H9 (cell line): ENCODE measurements at regions not wholly inside any gene's neighbourhood (a gene's known extent, or its start where the extent isn't known, plus 50 kb on each side); places are given as distances from the start of the nearest gene placed in this dataset.

Source experiments
- DNase-seq: peaks from one replicate; pipeline ENCODE4 v3.0.0-alpha.2; 2017
- H2AFZ ChIP-seq: one replicate; pipeline ENCODE4 v1.6.1; 2013; ENCODE audit warnings: mild to moderate bottlenecking, low read length, control low read depth, moderate library complexity
- H2AK5ac ChIP-seq: 2 replicates; pipeline ENCODE4 v1.6.1; 2013; ENCODE audit warnings: low read length, control low read depth, mixed read lengths; ENCODE audit not compliant: insufficient read length
- H2BK120ac ChIP-seq: one replicate; pipeline ENCODE4 v1.6.1; 2013; ENCODE audit warnings: low read depth, mild to moderate bottlenecking, low read length, control low read depth, inconsistent platforms; ENCODE audit not compliant: poor library complexity, severe bottlenecking
- H2BK12ac ChIP-seq: 2 replicates; pipeline ENCODE4 v1.6.1; 2013; ENCODE audit warnings: low read length, control low read depth, mixed read lengths, low read depth; ENCODE audit not compliant: insufficient read length
- H2BK15ac ChIP-seq: 2 replicates; pipeline ENCODE4 v1.6.1; 2013; ENCODE audit warnings: low read depth, low read length, control low read depth
- H2BK20ac ChIP-seq: one replicate; pipeline ENCODE4 v1.6.1; 2013; ENCODE audit warnings: low read depth, mild to moderate bottlenecking, low read length, control low read depth, inconsistent platforms; ENCODE audit not compliant: poor library complexity, severe bottlenecking
- H2BK5ac ChIP-seq: 2 replicates; pipeline ENCODE4 v1.6.1; 2013; ENCODE audit warnings: low read length, control low read depth, mixed read lengths; ENCODE audit not compliant: insufficient read length
- H3K14ac ChIP-seq: 2 replicates; pipeline ENCODE4 v1.6.1; 2013; ENCODE audit warnings: low read length, control low read depth; ENCODE audit not compliant: insufficient read depth
- H3K18ac ChIP-seq: 2 replicates; pipeline ENCODE4 v1.6.1; 2013; ENCODE audit warnings: low read depth, mild to moderate bottlenecking, mixed read lengths, low read length, control low read depth; ENCODE audit not compliant: insufficient read length
- H3K23ac ChIP-seq: 2 replicates; pipeline ENCODE4 v1.6.1; 2013; ENCODE audit warnings: low read length, control low read depth, mixed read lengths, low read depth; ENCODE audit not compliant: insufficient read length
- H3K23me2 ChIP-seq: 2 replicates; pipeline ENCODE4 v1.6.1; 2013; ENCODE audit warnings: low read depth, mild to moderate bottlenecking, mixed read lengths, low read length, control low read depth; ENCODE audit not compliant: insufficient read length, poor library complexity, severe bottlenecking
- H3K27ac ChIP-seq: 2 replicates; pipeline ENCODE4 v1.5.1; 2013; ENCODE audit warnings: low read length, control low read depth, mixed read lengths, low read depth; ENCODE audit not compliant: insufficient read length
- H3K27me3 ChIP-seq: 2 replicates; pipeline ENCODE4 v1.6.1; 2013; ENCODE audit warnings: low read length, control low read depth, inconsistent platforms; ENCODE audit not compliant: insufficient read depth
- H3K4ac ChIP-seq: 2 replicates; pipeline ENCODE4 v1.6.1; 2013; ENCODE audit warnings: low read depth, mild to moderate bottlenecking, control low read depth, inconsistent platforms, low read length, moderate library complexity
- H3K4me1 ChIP-seq: 2 replicates; pipeline ENCODE4 v1.6.1; 2013; ENCODE audit warnings: low read length, control low read depth, inconsistent platforms; ENCODE audit not compliant: insufficient read depth
- H3K4me2 ChIP-seq: 2 replicates; pipeline ENCODE4 v1.6.1; 2013; ENCODE audit warnings: low read length, control low read depth, mixed read lengths; ENCODE audit not compliant: insufficient read length, insufficient read depth
- H3K56ac ChIP-seq: 2 replicates; pipeline ENCODE4 v1.6.1; 2013; ENCODE audit warnings: low read depth, mild to moderate bottlenecking, mixed read lengths, low read length, control low read depth; ENCODE audit not compliant: insufficient read length
- H3K79me1 ChIP-seq: 2 replicates; pipeline ENCODE4 v1.6.1; 2013; ENCODE audit warnings: low read depth, mild to moderate bottlenecking, moderate library complexity, low read length, control low read depth, inconsistent platforms; ENCODE audit not compliant: insufficient read depth, poor library complexity, severe bottlenecking
- H3K79me2 ChIP-seq: 2 replicates; pipeline ENCODE4 v1.6.1; 2013; ENCODE audit warnings: low read length, control low read depth, inconsistent platforms; ENCODE audit not compliant: insufficient read depth
- H3K9ac ChIP-seq: 2 replicates; pipeline ENCODE4 v1.6.1; 2013; ENCODE audit warnings: low read length, control low read depth, mixed read lengths; ENCODE audit not compliant: insufficient read length; ENCODE audit errors: extremely low read depth
- H3K9me3 ChIP-seq: one replicate; pipeline ENCODE4 v1.6.1; 2013; ENCODE audit warnings: low read depth, low read length, inconsistent platforms; ENCODE audit not compliant: control insufficient read depth
- H3T11ph ChIP-seq: one replicate; pipeline ENCODE4 v1.6.1; 2013; ENCODE audit warnings: mild to moderate bottlenecking, low read length, control low read depth, inconsistent platforms
- H4K20me1 ChIP-seq: one replicate; pipeline ENCODE4 v1.6.1; 2013; ENCODE audit not compliant: control insufficient read depth, insufficient read length, insufficient read depth
- H4K5ac ChIP-seq: 2 replicates; pipeline ENCODE4 v1.6.1; 2013; ENCODE audit warnings: low read depth, mild to moderate bottlenecking, mixed read lengths, low read length, control low read depth; ENCODE audit not compliant: insufficient read length
- H4K8ac ChIP-seq: replicated peaks from 2 replicates; pipeline ENCODE4 v1.6.1; 2013; ENCODE audit warnings: low read length, control low read depth, mixed read lengths, low read depth; ENCODE audit not compliant: insufficient read length
- H4K91ac ChIP-seq: 2 replicates; pipeline ENCODE4 v1.6.1; 2013; ENCODE audit warnings: low read depth, mild to moderate bottlenecking, moderate library complexity, mixed read lengths, low read length, control low read depth; ENCODE audit not compliant: insufficient read length
- H3K27ac Mint-ChIP-seq, 3 experiments: 2 replicates in 2 of 3; 3 replicates in 1 of 3; pipeline ENCODE4 v1.8.0; 2020 to 2021; ENCODE audit warnings: mixed read lengths in 3 of 3, mild to moderate bottlenecking in 1 of 3, moderate library complexity in 1 of 3
- H3K27me3 Mint-ChIP-seq: 2 replicates; pipeline ENCODE4 v1.8.0; 2021; ENCODE audit warnings: low read depth, mild to moderate bottlenecking, moderate library complexity, mixed read lengths
- H3K36me3 Mint-ChIP-seq, 3 experiments: 2 replicates in 2 of 3; 3 replicates in 1 of 3; pipeline ENCODE4 v1.8.0; 2020 to 2021; ENCODE audit warnings: low read depth in 3 of 3, mixed read lengths in 3 of 3; ENCODE audit not compliant: insufficient read depth in 1 of 3
- H3K4me1 Mint-ChIP-seq, 2 experiments: 2 replicates each; pipeline ENCODE4 v1.8.0; 2020; ENCODE audit warnings: mixed read lengths in 2 of 2
- H3K4me3 Mint-ChIP-seq, 2 experiments: 2 replicates in 1 of 2; 3 replicates in 1 of 2; pipeline ENCODE4 v1.8.0; 2020 to 2021; ENCODE audit warnings: mild to moderate bottlenecking in 2 of 2, mixed read lengths in 2 of 2, moderate library complexity in 1 of 2
- H3K9me3 Mint-ChIP-seq, 2 experiments: 2 replicates in 1 of 2; 3 replicates in 1 of 2; pipeline ENCODE4 v1.8.0; 2020; ENCODE audit warnings: mild to moderate bottlenecking in 2 of 2, mixed read lengths in 2 of 2, moderate library complexity in 1 of 2
- WGBS: extraction: QIAGEN DNeasy Blood & Tissue Kit; methylation state at CpG from one replicate; pipeline ENCODE4 v1.1.7; 2013; ENCODE audit warnings: missing lambda C conversion rate, low lambda C conversion rate, mixed read lengths; ENCODE audit not compliant: insufficient read length; ENCODE audit errors: extremely low coverage; 5-methylcytosine and 5-hydroxymethylcytosine counted together
- TF ChIP-seq, protein P1 (sequence below): fragments of 200-600 bp; sonication (generic); conservative IDR thresholded peaks from 3 replicates; pipeline ENCODE4 v1.8.0; 2021; ENCODE audit warnings: antibody characterized with exemption, mild to moderate bottlenecking

DNA sequence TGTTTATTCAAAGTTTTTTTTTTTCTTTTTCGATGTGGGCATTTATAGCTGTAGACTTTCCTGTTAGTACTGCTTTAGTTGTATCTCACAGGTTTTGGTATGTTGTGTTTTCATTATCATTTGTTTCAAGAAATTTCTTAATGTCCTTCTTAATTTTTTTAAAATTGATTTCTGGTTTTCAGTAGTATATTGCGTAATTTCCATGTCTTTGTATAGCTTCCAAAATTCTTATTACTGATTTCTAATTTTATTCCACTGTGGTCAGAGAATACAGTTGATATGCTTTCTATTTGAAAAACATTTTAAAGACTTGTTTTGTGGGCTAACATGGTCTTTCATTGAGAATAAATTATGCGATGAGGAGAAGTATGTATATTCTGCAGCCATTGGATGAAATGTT is 463.2 kb upstream of the B3GALT2 start:
- Histone ChIP-seq H4K5ac (no peak overlapping the region), H3T11ph (no peak overlapping the region), H3K18ac (no peak overlapping the region), H4K8ac (no peak overlapping the region), H2AK5ac (no peak overlapping the region), H3K27me3 (no peaks in the 10 kb centered on the region), H3K4me2 (no peak overlapping the region), H2AFZ (no peak overlapping the region), H3K79me1 (no peaks in the 10 kb centered on the region), H3K56ac (no peak overlapping the region), H2BK20ac (no peak overlapping the region), H2BK120ac (no peak overlapping the region), H3K23ac (no peak overlapping the region), H4K20me1 (no peaks in the 10 kb centered on the region), H3K23me2 (no peaks in the 10 kb centered on the region), H3K27ac (no peak overlapping the region), H2BK15ac (no peak overlapping the region), H2BK12ac (no peak overlapping the region), H3K14ac (no peak overlapping the region), H2BK5ac (no peak overlapping the region), H3K9me3 (no peaks in the 10 kb centered on the region), H4K91ac (no peak overlapping the region), H3K79me2 (no peaks in the 10 kb centered on the region), H3K4ac (no peak overlapping the region), H3K9ac (no peak overlapping the region), H3K4me1 (no peaks in the 10 kb centered on the region)
- Mint-ChIP-seq H3K4me1 (no peaks in the 10 kb centered on the region), H3K36me3 (peaks cover 0 to 18% (median under 1%) of the 10 kb centered on the region in 3 experiments; a peak in 3 of 7 replicates), H3K4me3 (no peak overlapping the region), H3K9me3 (peaks cover 4 to 10% of the 10 kb centered on the region in 2 experiments), H3K27ac (no peak overlapping the region), H3K27me3 (no peaks in the 10 kb centered on the region)
- no peak for DNase-seq
- TF ChIP-seq, protein P1, sequence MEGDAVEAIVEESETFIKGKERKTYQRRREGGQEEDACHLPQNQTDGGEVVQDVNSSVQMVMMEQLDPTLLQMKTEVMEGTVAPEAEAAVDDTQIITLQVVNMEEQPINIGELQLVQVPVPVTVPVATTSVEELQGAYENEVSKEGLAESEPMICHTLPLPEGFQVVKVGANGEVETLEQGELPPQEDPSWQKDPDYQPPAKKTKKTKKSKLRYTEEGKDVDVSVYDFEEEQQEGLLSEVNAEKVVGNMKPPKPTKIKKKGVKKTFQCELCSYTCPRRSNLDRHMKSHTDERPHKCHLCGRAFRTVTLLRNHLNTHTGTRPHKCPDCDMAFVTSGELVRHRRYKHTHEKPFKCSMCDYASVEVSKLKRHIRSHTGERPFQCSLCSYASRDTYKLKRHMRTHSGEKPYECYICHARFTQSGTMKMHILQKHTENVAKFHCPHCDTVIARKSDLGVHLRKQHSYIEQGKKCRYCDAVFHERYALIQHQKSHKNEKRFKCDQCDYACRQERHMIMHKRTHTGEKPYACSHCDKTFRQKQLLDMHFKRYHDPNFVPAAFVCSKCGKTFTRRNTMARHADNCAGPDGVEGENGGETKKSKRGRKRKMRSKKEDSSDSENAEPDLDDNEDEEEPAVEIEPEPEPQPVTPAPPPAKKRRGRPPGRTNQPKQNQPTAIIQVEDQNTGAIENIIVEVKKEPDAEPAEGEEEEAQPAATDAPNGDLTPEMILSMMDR: no peak
- WGBS: no CpG with 5 or more reads among the region's 3 CpGs
